ENCODE measurements at regions not wholly inside any gene's neighbourhood (a gene's known extent, or its start where the extent isn't known, plus 50 kb on each side); places are given as distances from the start of the nearest gene placed in this dataset.

DNA sequence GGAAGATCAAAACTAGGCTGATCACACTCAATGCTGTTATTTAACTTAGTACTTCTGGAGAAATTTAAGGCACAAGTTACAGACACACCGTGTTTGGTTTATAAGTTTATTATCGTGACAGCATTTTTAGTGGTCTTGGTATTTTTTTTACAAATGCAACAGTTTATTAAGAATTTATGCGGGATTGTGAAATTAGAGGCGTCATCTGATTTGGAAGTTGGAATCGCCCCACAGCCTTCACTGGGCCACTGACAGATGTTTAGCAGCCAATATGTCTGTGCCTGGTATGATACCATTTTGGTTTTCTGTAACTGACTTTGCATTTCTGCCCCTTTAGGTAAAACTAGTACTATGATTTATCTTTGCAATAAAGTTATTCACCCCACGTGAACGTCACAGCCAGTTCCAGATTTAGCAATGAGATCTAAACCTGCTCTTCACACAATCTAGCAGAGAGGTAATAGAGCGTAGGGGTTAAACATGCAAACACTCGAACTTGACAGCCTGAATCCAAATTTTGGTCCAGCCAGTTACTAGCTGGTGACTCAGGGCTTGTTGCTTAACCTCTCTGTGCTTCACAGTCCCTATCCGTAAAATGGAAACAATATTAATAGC, 73.2 kb upstream of the SSTR1 start:
- BruUV-seq (replicated peaks), result no TSS peak
- Histone ChIP-seq H3K4me1 (ENCODE audit: control insufficient read depth, insufficient read depth, low read length) (no peaks in the 10 kb centered on the region), H3K27me3 (ENCODE audit: control insufficient read depth, insufficient read depth, low read length) (no peaks in the 10 kb centered on the region), H3K27ac (ENCODE audit: low read length) (no peak overlapping the region), H3K4me3 (ENCODE audit: low read depth in 2 of 2, low read length in 2 of 2) (no peak overlapping the region), H3K36me3 (ENCODE audit: control insufficient read depth, insufficient read depth, low read length) (no peaks in the 10 kb centered on the region), H3K9me3 (ENCODE audit: control insufficient read depth, insufficient read depth, low read depth, low read length) (no peaks in the 10 kb centered on the region)
- ChIA-PET POLR2A (no interaction called here), CTCF (no interaction called here)
- intact Hi-C loops (cut with micrococcal nuclease; ENCODE audit: unreplicated experiment) (no loop called here), in situ Hi-C loops (cut with HindIII; ENCODE audit: low pct_unique_long_range_greater_than_20kb, low sequenced_read_pairs) (no loop called here)
- TF ChIP-seq, protein P1, sequence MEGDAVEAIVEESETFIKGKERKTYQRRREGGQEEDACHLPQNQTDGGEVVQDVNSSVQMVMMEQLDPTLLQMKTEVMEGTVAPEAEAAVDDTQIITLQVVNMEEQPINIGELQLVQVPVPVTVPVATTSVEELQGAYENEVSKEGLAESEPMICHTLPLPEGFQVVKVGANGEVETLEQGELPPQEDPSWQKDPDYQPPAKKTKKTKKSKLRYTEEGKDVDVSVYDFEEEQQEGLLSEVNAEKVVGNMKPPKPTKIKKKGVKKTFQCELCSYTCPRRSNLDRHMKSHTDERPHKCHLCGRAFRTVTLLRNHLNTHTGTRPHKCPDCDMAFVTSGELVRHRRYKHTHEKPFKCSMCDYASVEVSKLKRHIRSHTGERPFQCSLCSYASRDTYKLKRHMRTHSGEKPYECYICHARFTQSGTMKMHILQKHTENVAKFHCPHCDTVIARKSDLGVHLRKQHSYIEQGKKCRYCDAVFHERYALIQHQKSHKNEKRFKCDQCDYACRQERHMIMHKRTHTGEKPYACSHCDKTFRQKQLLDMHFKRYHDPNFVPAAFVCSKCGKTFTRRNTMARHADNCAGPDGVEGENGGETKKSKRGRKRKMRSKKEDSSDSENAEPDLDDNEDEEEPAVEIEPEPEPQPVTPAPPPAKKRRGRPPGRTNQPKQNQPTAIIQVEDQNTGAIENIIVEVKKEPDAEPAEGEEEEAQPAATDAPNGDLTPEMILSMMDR (IDR thresholded peaks at IDR 0.05), result no peak
- TF ChIP-seq POLR2AphosphoS5 (IDR thresholded peaks at IDR 0.05; ENCODE audit: low read depth, low read length), result no peak
- no peak for TF ChIP-seq TCF7L2 (IDR thresholded peaks at IDR 0.05; ENCODE audit: low read depth, low read length)
- no peak for TF ChIP-seq SIN3A (IDR thresholded peaks at IDR 0.05; ENCODE audit: borderline replicate concordance, insufficient read depth, low read depth, low read length)
- TF ChIP-seq, protein P2, sequence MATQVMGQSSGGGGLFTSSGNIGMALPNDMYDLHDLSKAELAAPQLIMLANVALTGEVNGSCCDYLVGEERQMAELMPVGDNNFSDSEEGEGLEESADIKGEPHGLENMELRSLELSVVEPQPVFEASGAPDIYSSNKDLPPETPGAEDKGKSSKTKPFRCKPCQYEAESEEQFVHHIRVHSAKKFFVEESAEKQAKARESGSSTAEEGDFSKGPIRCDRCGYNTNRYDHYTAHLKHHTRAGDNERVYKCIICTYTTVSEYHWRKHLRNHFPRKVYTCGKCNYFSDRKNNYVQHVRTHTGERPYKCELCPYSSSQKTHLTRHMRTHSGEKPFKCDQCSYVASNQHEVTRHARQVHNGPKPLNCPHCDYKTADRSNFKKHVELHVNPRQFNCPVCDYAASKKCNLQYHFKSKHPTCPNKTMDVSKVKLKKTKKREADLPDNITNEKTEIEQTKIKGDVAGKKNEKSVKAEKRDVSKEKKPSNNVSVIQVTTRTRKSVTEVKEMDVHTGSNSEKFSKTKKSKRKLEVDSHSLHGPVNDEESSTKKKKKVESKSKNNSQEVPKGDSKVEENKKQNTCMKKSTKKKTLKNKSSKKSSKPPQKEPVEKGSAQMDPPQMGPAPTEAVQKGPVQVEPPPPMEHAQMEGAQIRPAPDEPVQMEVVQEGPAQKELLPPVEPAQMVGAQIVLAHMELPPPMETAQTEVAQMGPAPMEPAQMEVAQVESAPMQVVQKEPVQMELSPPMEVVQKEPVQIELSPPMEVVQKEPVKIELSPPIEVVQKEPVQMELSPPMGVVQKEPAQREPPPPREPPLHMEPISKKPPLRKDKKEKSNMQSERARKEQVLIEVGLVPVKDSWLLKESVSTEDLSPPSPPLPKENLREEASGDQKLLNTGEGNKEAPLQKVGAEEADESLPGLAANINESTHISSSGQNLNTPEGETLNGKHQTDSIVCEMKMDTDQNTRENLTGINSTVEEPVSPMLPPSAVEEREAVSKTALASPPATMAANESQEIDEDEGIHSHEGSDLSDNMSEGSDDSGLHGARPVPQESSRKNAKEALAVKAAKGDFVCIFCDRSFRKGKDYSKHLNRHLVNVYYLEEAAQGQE (IDR thresholded peaks at IDR 0.05; ENCODE audit: insufficient read depth in 1 of 2, low read depth in 2 of 2, low read length in 1 of 2), result no peak
- no peak for ATAC-seq
- no peak for DNase-seq (ENCODE audit: low read depth, low spot score)

DNA sequence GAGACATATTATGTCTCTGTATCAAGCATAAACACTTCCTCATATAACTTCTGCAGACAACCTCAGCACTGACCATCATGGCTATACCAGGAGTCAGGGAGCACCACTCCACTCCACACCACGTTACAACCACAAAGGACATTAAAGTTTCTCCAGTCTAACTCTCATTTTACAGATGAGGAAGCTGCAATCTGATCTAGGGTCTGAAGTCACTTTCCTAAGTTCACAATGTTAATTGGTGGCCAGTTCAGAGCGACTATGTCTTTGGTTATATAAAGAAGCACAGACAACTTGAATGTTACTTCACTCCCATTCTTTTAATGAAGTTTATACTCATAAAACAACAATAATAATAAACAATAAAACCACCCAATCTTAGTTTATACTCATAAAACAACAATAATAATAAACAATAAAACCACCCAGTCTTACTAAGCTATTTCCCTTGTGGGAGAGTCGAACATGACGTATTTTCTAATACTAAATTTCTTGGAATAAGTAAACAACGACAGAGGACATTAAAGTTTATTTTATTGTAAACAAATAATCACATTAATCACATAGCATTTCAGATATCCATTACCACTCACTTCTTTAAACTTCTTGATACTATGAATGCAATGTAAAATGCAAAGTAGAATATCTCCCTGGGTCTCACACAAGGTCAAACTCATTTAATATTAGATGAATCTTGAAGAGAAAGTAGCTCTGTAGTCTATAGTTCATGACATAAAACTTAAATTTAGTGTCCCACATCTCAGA, 72.4 kb upstream of the SSTR1 start:
- Histone ChIP-seq H3K27ac (ENCODE audit: low read length) (no peak overlapping the region), H3K4me3 (ENCODE audit: low read depth in 2 of 2, low read length in 2 of 2) (no peak overlapping the region), H3K4me1 (ENCODE audit: control insufficient read depth, insufficient read depth, low read length) (no peaks in the 10 kb centered on the region), H3K36me3 (ENCODE audit: control insufficient read depth, insufficient read depth, low read length) (no peaks in the 10 kb centered on the region), H3K9me3 (ENCODE audit: control insufficient read depth, insufficient read depth, low read depth, low read length) (no peaks in the 10 kb centered on the region), H3K27me3 (ENCODE audit: control insufficient read depth, insufficient read depth, low read length) (no peaks in the 10 kb centered on the region)
- ChIA-PET POLR2A (no interaction called here), CTCF (no interaction called here)
- ATAC-seq, result no peak
- BruUV-seq (replicated peaks), result no TSS peak
- DNase-seq (ENCODE audit: low read depth, low spot score), result no peak
- TF ChIP-seq, protein P2 (IDR thresholded peaks at IDR 0.05; ENCODE audit: insufficient read depth in 1 of 2, low read depth in 2 of 2, low read length in 1 of 2), result no peak
- TF ChIP-seq SIN3A (IDR thresholded peaks at IDR 0.05; ENCODE audit: borderline replicate concordance, insufficient read depth, low read depth, low read length) (no peak), POLR2AphosphoS5 (IDR thresholded peaks at IDR 0.05; ENCODE audit: low read depth, low read length) (no peak), TCF7L2 (IDR thresholded peaks at IDR 0.05; ENCODE audit: low read depth, low read length) (no peak)
- TF ChIP-seq, protein P1 (IDR thresholded peaks at IDR 0.05), result no peak
- in situ Hi-C loops (cut with HindIII; ENCODE audit: low pct_unique_long_range_greater_than_20kb, low sequenced_read_pairs) (no loop called here), intact Hi-C loops (cut with micrococcal nuclease; ENCODE audit: unreplicated experiment) (no loop called here)
